ENCODE measurements at regions not wholly inside any gene's neighbourhood (a gene's known extent, or its start where the extent isn't known, plus 50 kb on each side); places are given as distances from the start of the nearest gene placed in this dataset.
A peak's percentile ranks its signal among the peaks of the same experiment; 100 is the strongest.

GRCh38 chr2:13628122-13628521 is 911.4 kb downstream of the TRIB2 start:
- H3K4me3 ChIP-seq (ENCODE audit: low read depth in 1 of 2, low read length in 2 of 2), result no peak overlapping the region
- no peaks in the 10 kb centered on the region for H3K4me1 ChIP-seq (ENCODE audit: insufficient read depth, low read length)
- H3K27ac ChIP-seq (ENCODE audit: low read length), result no peak overlapping the region
- H3K36me3 ChIP-seq (ENCODE audit: insufficient read depth, low read length), result no peaks in the 10 kb centered on the region
- DNase-seq (no peak), ATAC-seq (ENCODE audit: insufficient read depth, low read depth) (no peak)
- TF ChIP-seq, protein P1, sequence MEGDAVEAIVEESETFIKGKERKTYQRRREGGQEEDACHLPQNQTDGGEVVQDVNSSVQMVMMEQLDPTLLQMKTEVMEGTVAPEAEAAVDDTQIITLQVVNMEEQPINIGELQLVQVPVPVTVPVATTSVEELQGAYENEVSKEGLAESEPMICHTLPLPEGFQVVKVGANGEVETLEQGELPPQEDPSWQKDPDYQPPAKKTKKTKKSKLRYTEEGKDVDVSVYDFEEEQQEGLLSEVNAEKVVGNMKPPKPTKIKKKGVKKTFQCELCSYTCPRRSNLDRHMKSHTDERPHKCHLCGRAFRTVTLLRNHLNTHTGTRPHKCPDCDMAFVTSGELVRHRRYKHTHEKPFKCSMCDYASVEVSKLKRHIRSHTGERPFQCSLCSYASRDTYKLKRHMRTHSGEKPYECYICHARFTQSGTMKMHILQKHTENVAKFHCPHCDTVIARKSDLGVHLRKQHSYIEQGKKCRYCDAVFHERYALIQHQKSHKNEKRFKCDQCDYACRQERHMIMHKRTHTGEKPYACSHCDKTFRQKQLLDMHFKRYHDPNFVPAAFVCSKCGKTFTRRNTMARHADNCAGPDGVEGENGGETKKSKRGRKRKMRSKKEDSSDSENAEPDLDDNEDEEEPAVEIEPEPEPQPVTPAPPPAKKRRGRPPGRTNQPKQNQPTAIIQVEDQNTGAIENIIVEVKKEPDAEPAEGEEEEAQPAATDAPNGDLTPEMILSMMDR (IDR thresholded peaks at IDR 0.05; ENCODE audit: borderline replicate concordance, extremely low read depth, low read length, poor library complexity, severe bottlenecking), result no peak
- TF ChIP-seq EZH2 (IDR thresholded peaks at IDR 0.05; ENCODE audit: borderline replicate concordance, low read depth, low read length, severe bottlenecking), result no peak
- H2AFZ ChIP-seq (ENCODE audit: low read depth, low read length), result no peak overlapping the region
- no peak overlapping the region for H3K9ac ChIP-seq (ENCODE audit: low read depth, low read length)
- H3K4me2 ChIP-seq (ENCODE audit: insufficient read depth, low read length), result no peak overlapping the region
- no peaks in the 10 kb centered on the region for H3K9me3 ChIP-seq (ENCODE audit: insufficient read depth, low read length, severe bottlenecking)
- H3K79me2 ChIP-seq (ENCODE audit: insufficient read depth, low read length), result no peaks in the 10 kb centered on the region
- no peaks in the 10 kb centered on the region for H3K27me3 ChIP-seq (ENCODE audit: insufficient read depth, low read length, poor library complexity)
- H4K20me1 ChIP-seq (ENCODE audit: insufficient read depth, low read length), result no peaks in the 10 kb centered on the region

DNA sequence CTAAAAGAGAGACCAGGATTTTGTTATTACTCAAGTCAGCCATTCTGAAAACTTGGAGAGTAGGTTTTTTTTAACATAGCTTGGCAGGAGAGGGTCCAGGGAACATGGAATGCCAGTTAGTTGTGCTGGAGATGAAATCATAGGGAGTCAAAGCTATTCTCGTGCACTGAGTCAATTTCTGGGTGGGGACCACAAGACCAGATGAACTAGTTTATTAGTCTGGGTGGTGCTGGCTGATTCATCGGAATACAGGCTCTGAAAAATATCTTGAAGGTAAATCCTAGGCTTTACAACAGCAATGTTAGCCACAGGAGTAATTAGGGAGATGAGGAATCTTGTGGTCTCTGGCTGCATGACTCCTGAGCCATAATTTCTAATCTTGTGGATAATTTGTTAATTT is 921.4 kb downstream of the TRIB2 start:
- H3K4me2 ChIP-seq (ENCODE audit: insufficient read depth, low read length), result no peak overlapping the region
- H3K9me3 ChIP-seq (ENCODE audit: insufficient read depth, low read length, severe bottlenecking), result no peaks in the 10 kb centered on the region
- H3K9ac ChIP-seq (ENCODE audit: low read depth, low read length), result no peak overlapping the region

DNA sequence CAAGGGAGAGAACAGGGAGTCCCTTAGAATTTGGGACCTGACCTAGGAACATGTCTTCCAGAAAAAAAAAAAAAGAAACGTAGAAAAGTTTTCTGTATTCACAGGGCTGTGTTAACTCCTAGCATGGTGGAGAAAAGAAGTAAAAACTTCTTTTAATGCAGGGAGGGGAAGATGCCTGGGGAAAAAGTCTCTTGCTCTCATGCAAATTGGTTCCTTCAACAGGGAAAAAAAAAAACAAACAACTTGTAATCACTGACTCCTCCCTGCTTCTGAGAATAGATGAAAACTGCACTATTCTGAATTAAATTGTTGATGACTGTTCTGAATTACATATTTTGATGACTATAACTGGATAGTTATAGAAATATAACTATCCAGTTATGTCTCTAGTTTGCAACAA is 933.2 kb downstream of the TRIB2 start:
- ATAC-seq (ENCODE audit: insufficient read depth, low read depth) (no peak), DNase-seq (no peak)
- Histone ChIP-seq H3K4me3 (ENCODE audit: low read depth in 1 of 2, low read length in 2 of 2) (no peak overlapping the region), H3K4me1 (ENCODE audit: insufficient read depth, low read length) (no peaks in the 10 kb centered on the region), H2AFZ (ENCODE audit: low read depth, low read length) (no peak overlapping the region), H4K20me1 (ENCODE audit: insufficient read depth, low read length) (no peaks in the 10 kb centered on the region), H3K9ac (ENCODE audit: low read depth, low read length) (no peak overlapping the region), H3K4me2 (ENCODE audit: insufficient read depth, low read length) (no peak overlapping the region), H3K27me3 (ENCODE audit: insufficient read depth, low read length, poor library complexity) (no peaks in the 10 kb centered on the region), H3K79me2 (ENCODE audit: insufficient read depth, low read length) (no peaks in the 10 kb centered on the region), H3K9me3 (ENCODE audit: insufficient read depth, low read length, severe bottlenecking) (peaks cover 16% of the 10 kb centered on the region), H3K27ac (ENCODE audit: low read length) (no peak overlapping the region), H3K36me3 (ENCODE audit: insufficient read depth, low read length) (no peaks in the 10 kb centered on the region)
- TF ChIP-seq, protein P1 (IDR thresholded peaks at IDR 0.05; ENCODE audit: borderline replicate concordance, extremely low read depth, low read length, poor library complexity, severe bottlenecking), result no peak
- TF ChIP-seq EZH2 (IDR thresholded peaks at IDR 0.05; ENCODE audit: borderline replicate concordance, low read depth, low read length, severe bottlenecking), result no peak

More for the DNA sequence above, 921.4 kb downstream of the TRIB2 start:
- Histone ChIP-seq H3K79me2 (ENCODE audit: insufficient read depth, low read length) (no peaks in the 10 kb centered on the region), H3K4me1 (ENCODE audit: insufficient read depth, low read length) (no peaks in the 10 kb centered on the region), H2AFZ (ENCODE audit: low read depth, low read length) (no peak overlapping the region), H4K20me1 (ENCODE audit: insufficient read depth, low read length) (no peaks in the 10 kb centered on the region), H3K4me3 (ENCODE audit: low read depth in 1 of 2, low read length in 2 of 2) (no peak overlapping the region), H3K27ac (ENCODE audit: low read length) (no peak overlapping the region), H3K36me3 (ENCODE audit: insufficient read depth, low read length) (no peaks in the 10 kb centered on the region), H3K27me3 (ENCODE audit: insufficient read depth, low read length, poor library complexity) (no peaks in the 10 kb centered on the region)
- ATAC-seq (ENCODE audit: insufficient read depth, low read depth) (no peak), DNase-seq (no peak)
- TF ChIP-seq, protein P1 (IDR thresholded peaks at IDR 0.05; ENCODE audit: borderline replicate concordance, extremely low read depth, low read length, poor library complexity, severe bottlenecking), result no peak

GRCh38 chr2:13650586-13651180 is 933.9 kb downstream of the TRIB2 start:
- peaks cover 12% of the 10 kb centered on the region for H3K9me3 ChIP-seq (ENCODE audit: insufficient read depth, low read length, severe bottlenecking)
- TF ChIP-seq, protein P1 (IDR thresholded peaks at IDR 0.05; ENCODE audit: borderline replicate concordance, extremely low read depth, low read length, poor library complexity, severe bottlenecking), result peak; percentile 18
- no peak for TF ChIP-seq EZH2 (IDR thresholded peaks at IDR 0.05; ENCODE audit: borderline replicate concordance, low read depth, low read length, severe bottlenecking)
- no peak overlapping the region for H2AFZ ChIP-seq (ENCODE audit: low read depth, low read length)
- ATAC-seq (ENCODE audit: insufficient read depth, low read depth) (no peak), DNase-seq (no peak)
- no peaks in the 10 kb centered on the region for H3K4me1 ChIP-seq (ENCODE audit: insufficient read depth, low read length)
- H3K27me3 ChIP-seq (ENCODE audit: insufficient read depth, low read length, poor library complexity), result no peaks in the 10 kb centered on the region
- H3K4me2 ChIP-seq (ENCODE audit: insufficient read depth, low read length), result no peak overlapping the region
- H3K27ac ChIP-seq (ENCODE audit: low read length), result no peak overlapping the region
- H4K20me1 ChIP-seq (ENCODE audit: insufficient read depth, low read length), result no peaks in the 10 kb centered on the region
- H3K4me3 ChIP-seq (ENCODE audit: low read depth in 1 of 2, low read length in 2 of 2), result no peak overlapping the region
- no peak overlapping the region for H3K9ac ChIP-seq (ENCODE audit: low read depth, low read length)
- no peaks in the 10 kb centered on the region for H3K36me3 ChIP-seq (ENCODE audit: insufficient read depth, low read length)
- no peaks in the 10 kb centered on the region for H3K79me2 ChIP-seq (ENCODE audit: insufficient read depth, low read length)
